ENCODE measurements at regions not wholly inside any gene's neighbourhood (a gene's known extent, or its start where the extent isn't known, plus 50 kb on each side); places are given as distances from the start of the nearest gene placed in this dataset.

DNA sequence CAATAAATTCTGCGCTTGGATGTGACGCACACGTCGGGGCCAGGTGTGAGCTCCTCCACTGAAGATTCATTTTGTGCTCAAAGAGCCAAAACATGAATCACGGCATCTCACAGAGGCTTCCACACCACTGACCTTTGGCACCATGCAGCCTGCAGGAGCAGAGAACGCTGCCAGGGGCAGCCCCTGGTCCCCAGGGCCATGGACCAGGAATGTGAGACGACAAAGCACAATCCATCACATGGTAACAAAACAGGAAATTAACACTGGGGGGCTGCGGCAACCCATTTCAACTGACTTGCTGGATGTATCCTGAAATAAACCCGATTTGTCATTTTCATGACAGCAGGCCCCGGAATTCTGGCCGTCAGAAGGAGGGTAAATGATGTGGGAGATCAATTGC lies 167.5 kb upstream of the IGF1R start:
- no peak for DNase-seq

- DNase-seq = no peak
Measured at GRCh38 chr15:98483575-98484130, 164.7 kb upstream of the IGF1R start.

DNA sequence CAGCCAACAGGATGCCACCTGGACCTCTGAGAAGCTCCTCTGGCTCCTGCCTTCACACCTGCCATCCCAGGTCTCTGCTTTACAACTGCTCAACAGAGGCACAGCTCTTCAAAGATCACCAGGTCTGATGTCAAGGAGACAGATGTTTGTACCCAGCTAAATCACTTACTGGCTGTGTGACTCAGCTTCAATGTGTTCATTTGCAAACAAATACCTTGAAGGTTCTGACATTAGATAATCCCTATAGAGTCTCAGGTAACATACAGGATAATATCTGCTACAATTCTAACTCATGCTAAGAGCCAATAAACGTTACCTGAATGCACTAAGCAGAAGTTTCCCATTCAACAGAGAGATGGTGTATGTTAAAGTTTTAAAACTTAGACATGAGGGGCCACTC lies 163.4 kb upstream of the IGF1R start:
- no peak for DNase-seq

- DNase-seq = no peak
Measured at GRCh38 chr15:98485451-98485850, 162.9 kb upstream of the IGF1R start.

DNA sequence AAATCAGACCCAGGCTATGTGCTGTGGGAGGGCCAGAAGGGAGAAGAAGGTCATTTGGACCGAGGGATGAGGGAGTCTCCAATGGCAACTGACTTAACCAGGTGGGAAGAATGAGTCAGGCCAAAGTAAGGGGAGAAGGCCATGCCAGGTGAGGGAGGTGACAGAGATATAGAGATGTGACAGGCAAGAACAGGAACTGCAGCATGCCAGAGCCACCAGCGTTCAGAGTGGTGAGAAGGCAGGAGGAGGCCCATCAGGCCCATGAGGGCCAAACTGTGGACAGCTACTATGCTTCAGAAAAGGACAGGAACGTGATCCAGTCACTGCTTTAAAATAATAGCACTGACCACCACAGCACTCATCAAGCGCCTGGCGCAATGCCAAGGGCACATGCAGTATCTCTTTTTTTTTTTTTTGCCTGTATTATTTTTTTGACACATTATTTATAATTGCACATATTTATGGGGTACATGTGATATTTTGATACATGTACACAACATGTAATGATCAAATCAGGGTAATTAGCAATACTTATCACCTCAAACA lies 154.3 kb upstream of the IGF1R start:
- DNase-seq = no peak

DNA sequence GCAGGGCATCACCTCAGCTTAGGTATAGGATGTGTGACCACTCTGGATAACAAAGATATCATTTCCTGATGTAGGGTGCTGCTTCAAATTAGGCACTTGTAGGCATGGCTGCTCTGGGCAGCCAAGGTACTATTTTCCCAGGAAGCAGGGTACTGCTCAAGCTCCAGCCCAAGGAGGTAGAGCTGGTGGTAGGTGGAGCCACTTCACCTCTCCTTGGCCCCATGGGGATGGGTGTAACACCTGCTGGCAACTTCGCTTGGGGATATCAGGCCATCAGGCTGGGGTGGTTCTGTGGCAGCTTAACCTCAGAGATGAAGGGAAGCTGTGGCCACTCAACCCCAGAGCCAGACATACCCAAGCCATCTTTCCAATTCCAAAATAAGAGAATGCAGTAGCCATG lies 147.1 kb upstream of the IGF1R start:
- no peak for DNase-seq

DNA sequence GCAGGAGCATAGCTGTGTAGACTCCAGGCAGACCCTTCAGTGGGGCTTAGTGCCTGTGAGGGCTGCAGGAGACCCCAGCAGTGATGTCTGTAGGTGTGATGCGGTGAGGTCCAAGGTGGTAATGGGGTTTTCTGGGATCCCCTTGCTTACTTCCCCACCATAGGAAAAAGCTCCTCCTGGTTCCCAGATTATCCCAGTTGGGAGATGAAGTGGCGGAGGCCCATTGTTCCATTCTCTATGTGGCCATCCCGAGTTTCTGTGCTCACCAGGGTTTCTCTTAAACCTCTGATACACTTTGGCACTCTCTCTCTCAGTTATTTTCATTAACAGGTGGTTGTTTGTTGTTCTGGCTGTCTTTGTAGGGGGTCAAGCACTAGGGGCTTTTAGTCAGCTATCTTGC lies 146.7 kb upstream of the IGF1R start:
- no peak for DNase-seq

DNA sequence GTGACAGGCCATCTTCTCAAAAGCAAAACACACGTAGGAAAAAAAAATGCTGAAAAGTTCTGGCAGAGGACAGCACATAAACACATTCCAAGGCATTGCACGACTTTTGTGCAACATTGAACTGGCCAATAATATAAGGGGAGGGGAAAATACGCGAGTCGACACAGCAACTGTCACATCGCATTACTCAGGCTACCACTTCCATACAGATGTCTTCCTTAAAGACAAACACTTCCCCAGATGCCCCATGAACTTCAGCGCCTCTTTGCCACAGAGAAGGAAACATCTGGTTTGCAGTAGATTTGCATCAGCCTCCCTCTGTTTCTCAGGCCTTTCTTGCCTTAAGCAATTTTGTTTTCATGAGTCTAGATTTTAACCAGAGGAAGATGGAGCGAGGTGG lies 144.4 kb upstream of the IGF1R start:
- DNase-seq = no peak

DNA sequence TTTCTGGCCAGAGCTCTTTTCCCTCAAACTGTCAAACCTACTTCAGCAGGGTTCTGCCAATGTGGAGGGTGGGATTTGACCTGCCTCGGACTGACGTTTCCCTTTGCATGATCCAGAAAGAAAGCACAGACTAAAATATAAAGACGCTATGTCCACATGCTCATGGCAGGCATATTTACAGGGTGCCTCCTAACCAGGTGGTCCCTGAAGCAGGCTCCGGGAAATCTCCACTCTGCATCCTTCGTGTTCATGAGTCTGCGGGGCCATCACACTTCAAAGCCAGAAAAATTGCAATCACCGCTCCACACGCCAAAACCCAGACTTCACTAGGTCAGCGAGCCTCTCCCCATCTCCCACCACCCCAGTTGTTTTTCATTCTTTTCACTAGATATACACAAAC lies 143.3 kb upstream of the IGF1R start:
- no peak for DNase-seq

- DNase-seq = no peak
Measured at GRCh38 chr15:98505611-98506031, 142.7 kb upstream of the IGF1R start.

DNA sequence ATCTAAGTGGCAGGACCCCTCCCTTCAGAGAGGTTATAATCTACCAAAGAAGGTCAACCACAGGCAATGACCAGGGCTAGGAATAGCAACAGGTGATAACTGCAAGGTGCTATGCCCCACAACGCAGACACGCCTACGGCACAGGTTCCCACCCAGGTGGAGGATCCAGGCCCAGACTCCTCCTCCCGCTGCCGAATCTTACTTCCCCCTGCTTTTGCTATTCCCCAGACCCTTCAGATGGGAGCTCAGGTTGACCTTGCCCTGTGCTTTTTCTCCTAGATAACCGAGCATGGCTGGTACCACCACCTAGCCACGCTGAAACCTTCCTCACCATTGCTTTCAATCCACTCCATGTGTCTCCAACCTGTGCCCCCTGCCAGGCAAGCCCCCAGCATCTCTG lies 142.2 kb upstream of the IGF1R start:
- no peak for DNase-seq

GRCh38 chr15:98506711-98507110 lies 141.6 kb upstream of the IGF1R start:
- DNase-seq = no peak

DNA sequence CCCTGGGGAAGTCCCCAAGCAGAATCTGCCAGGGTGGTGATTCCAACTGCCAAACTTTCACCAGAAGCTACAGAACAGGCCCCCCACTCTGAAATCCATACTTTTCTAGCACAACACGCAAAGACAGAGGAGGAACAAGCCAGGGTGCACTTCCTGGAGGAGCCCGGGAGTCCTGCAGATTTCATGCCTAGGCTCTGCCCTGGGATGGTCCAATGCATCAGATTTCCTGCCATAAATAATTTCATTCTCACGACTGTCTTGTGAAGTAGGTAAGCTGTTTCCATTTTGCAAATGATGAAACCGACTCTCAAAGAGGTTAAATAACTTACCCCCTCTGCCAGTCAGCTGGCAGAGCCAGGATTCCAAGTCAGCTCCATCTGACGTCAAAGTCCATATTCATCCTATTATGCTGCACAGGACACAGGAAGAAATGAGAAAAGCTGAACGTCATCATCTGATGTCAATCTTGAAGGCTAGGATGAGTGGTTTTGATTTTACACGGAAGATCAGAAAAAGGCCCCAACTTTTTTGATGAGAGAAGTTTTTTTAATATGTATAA lies 134.8 kb upstream of the IGF1R start:
- DNase-seq = no peak

- no peak for DNase-seq
Measured at GRCh38 chr15:98514034-98514622, 134.2 kb upstream of the IGF1R start.

DNA sequence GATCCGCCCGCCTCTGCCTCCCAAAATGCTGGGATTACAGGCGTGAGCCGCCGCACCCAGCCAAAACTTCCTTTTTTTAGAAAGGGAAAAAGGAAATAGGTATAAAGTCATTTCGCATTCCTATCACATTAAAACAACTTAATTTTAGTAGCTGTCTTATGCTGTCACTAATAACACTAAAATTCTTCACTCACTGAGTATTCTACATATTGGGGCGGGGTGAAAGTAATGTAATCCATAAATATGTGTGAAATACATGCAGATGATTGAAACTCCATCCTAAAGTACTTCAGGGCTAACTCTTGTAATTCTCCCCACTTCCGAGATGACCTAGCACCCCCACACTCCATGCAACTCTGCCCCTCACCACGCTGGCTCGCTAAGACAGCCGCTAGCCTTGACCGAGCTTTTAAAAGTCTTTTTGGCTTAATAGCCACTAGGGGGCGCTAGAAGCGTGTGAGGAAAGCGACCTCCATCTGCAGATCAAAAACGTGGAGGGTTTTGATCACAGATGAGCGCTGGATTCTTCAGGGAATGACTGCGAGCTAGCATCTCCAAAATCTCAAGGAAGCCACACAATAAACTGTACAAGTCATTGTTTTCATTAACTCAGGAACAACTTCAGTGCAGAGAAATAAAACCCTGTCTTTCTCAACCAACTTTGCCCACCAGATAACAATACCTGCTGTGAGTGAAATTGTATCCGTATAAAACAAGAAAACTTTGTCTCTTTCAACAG lies 129.3 kb upstream of the IGF1R start:
- DNase-seq = peak in 3 of 4 experiments; percentile 4 to 16 (median 7)

- no peak for DNase-seq
Measured at GRCh38 chr15:98519767-98520550, 128.4 kb upstream of the IGF1R start.

GRCh38 chr15:98522127-98522526 lies 126.2 kb upstream of the IGF1R start:
- no peak for DNase-seq

DNA sequence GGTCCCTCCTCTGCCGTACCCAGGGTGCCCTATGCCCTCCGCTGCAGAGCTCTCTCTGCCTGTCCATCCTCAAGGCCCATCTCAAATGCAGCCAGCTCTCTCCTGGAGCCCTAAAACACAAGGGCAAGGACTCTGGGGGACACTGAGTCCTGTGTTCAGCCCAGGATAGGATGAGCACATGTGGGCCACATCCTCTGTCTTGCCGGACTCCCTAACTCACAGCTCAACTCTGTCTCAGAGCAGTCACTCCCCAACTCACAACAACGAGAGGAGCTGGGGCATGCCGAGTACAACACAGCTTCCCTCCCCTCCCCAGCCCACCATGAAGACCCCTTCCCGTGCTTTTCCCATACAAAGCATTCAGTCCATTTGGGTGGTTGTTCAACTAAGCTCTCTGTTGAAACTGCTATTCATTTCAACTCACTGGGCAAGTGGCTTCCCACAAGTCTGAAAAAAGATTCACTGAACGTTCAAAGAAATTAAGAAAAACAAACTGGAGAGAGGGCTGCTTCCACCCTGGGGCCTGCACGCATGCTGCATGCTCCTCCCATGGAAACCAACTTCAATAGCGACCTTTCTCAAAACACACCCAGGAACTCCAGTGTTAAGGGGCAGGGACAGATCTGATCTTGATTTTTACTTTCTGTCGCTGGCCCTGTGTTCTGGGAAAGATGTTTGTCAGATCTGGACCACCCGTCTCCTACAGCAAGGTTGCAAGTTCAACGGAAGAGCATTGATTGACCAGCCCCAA lies 124.3 kb upstream of the IGF1R start:
- DNase-seq = no peak

- no peak for DNase-seq
Measured at GRCh38 chr15:98524838-98525660, 123.3 kb upstream of the IGF1R start.

DNA sequence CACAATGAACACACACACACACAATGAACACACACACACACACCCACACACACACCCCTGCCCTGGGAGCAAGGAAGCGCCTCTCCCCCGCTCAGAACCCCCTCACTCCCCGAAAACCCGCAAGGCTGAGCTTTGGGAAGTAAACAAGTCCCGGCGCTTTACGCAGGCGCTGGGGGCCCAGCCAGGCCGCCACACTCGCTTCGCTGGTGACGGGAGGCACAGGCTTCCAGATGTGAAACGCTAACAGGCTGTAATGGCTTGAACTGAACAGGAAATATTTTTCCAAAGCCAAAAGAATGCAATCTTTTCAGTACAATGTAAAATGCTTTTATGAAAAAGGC lies 122.7 kb upstream of the IGF1R start:
- DNase-seq = no peak

DNA sequence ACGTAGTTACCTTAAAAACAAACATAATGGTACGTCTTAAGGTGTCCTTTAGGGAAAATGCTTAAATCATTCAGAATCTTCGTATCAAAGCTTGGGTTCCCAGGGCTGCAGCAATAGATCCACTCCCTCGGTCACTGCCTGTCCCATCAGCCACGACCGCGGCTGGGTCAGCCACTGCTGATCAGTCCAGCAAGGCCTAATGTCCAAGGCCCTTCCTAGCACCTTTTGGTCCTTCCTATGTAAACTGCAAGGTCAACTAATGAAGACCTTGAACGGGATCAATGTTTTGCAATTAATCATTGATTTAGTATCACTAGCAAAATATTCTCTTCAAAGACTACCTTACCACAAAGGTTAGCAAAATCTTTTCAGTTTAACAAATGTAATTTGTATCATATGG lies 122.2 kb upstream of the IGF1R start:
- DNase-seq = no peak

Measured in activated naive CD4-positive, alpha-beta T cell (primary cell).